CD14-positive monocyte (primary cell): ENCODE measurements at regions not wholly inside any gene's neighbourhood (a gene's known extent, or its start where the extent isn't known, plus 50 kb on each side); places are given as distances from the start of the nearest gene placed in this dataset.

Experiments used
- DNase-seq, 3 donors: peaks; one replicate each; pipeline ENCODE4 v3.0.0-alpha.2; 2011 to 2022
- H2AFZ ChIP-seq: 2 replicates; pipeline ENCODE4 v1.6.0; 2012; ENCODE audit warnings: mild to moderate bottlenecking, low read depth, low read length, inconsistent platforms; ENCODE audit not compliant: insufficient read depth, poor library complexity, severe bottlenecking
- H3K27ac ChIP-seq, 2 donors: 1 replicate in 1 of 2; 2 replicates in 1 of 2; pipeline ENCODE4 v1.5.1; 2012 to 2013; ENCODE audit warnings: low read length in 2 of 2, control low read depth in 1 of 2, inconsistent platforms in 1 of 2, low read depth in 1 of 2, mild to moderate bottlenecking in 1 of 2
- H3K27me3 ChIP-seq, 2 donors: one replicate each; pipeline versions ENCODE4 v1.6.0 to v1.6.1; 2011 to 2013; ENCODE audit warnings: low read length in 2 of 2; ENCODE audit not compliant: control insufficient read depth in 2 of 2, insufficient read depth in 2 of 2
- H3K36me3 ChIP-seq, 2 donors: replicated peaks in 1 of 2; 1 replicate in 1 of 2; 2 replicates in 1 of 2; pipeline versions ENCODE4 v1.5.1 to v1.6.1; 2012 to 2013; ENCODE audit warnings: low read length in 2 of 2, control low read depth in 1 of 2, inconsistent platforms in 1 of 2, mild to moderate bottlenecking in 1 of 2; ENCODE audit not compliant: insufficient read depth in 2 of 2, control insufficient read depth in 1 of 2
- H3K4me1 ChIP-seq, 2 donors: 1 replicate in 1 of 2; 2 replicates in 1 of 2; pipeline versions ENCODE4 v1.5.1 to v1.6.1; 2012 to 2013; ENCODE audit warnings: low read length in 2 of 2, control low read depth in 1 of 2, inconsistent platforms in 1 of 2, mild to moderate bottlenecking in 1 of 2, moderate library complexity in 1 of 2; ENCODE audit not compliant: insufficient read depth in 2 of 2, control insufficient read depth in 1 of 2
- H3K4me2 ChIP-seq: replicated peaks from 2 replicates; pipeline ENCODE3; 2012; ENCODE audit warnings: low read length, moderate library complexity, mild to moderate bottlenecking; ENCODE audit not compliant: poor library complexity, severe bottlenecking; ENCODE audit errors: extremely low read depth
- H3K4me3 ChIP-seq, 3 experiments: fragments of 200-600 bp in 1 of 3; sonication (generic) in 1 of 3; replicated peaks in 1 of 3; 1 replicate in 2 of 3; 2 replicates in 1 of 3; pipeline ENCODE4 v1.5.1; 2011 to 2013; ENCODE audit warnings: low read length in 3 of 3, mild to moderate bottlenecking in 3 of 3, control low read depth in 2 of 3, low read depth in 2 of 3, inconsistent platforms in 1 of 3, moderate library complexity in 1 of 3
- H3K79me2 ChIP-seq: 2 replicates; pipeline ENCODE4 v1.6.0; 2012; ENCODE audit warnings: mild to moderate bottlenecking, control low read depth, inconsistent platforms, low read length, moderate library complexity; ENCODE audit not compliant: insufficient read depth
- H3K9ac ChIP-seq: 2 replicates; pipeline ENCODE4 v1.6.0; 2017; ENCODE audit warnings: low read length, mild to moderate bottlenecking; ENCODE audit not compliant: insufficient read depth, poor library complexity, severe bottlenecking
- H3K9me3 ChIP-seq, 2 donors: replicated peaks in 1 of 2; 1 replicate in 1 of 2; 2 replicates in 1 of 2; pipeline versions ENCODE4 v1.5.1 to v1.6.1; 2012 to 2013; ENCODE audit warnings: low read length in 2 of 2, control low read depth in 1 of 2; ENCODE audit not compliant: control insufficient read depth in 1 of 2, insufficient read depth in 1 of 2
- H4K20me1 ChIP-seq: 2 replicates; pipeline ENCODE4 v1.6.0; 2012; ENCODE audit warnings: mild to moderate bottlenecking, low read length, control low read depth, moderate library complexity; ENCODE audit not compliant: insufficient read depth
- H3K27ac Mint-ChIP-seq, 7 donors: one replicate each; pipeline ENCODE4 v1.8.0; 2020; ENCODE audit warnings: mild to moderate bottlenecking in 7 of 7, mixed read lengths in 7 of 7, moderate library complexity in 6 of 7, inconsistent platforms in 2 of 7
- H3K27me3 Mint-ChIP-seq, 3 donors: one replicate each; pipeline ENCODE4 v1.8.0; 2021 to 2022; ENCODE audit warnings: low read depth in 3 of 3, mild to moderate bottlenecking in 3 of 3, mixed read lengths in 3 of 3, moderate library complexity in 3 of 3, inconsistent platforms in 1 of 3
- H3K36me3 Mint-ChIP-seq, 2 donors: one replicate each; pipeline ENCODE4 v1.8.0; 2020; ENCODE audit warnings: mixed read lengths in 2 of 2, inconsistent platforms in 1 of 2, mild to moderate bottlenecking in 1 of 2
- H3K4me1 Mint-ChIP-seq: one replicate; pipeline ENCODE4 v1.8.0; 2020; ENCODE audit warnings: mild to moderate bottlenecking, mixed read lengths
- H3K4me3 Mint-ChIP-seq, 2 donors: one replicate each; pipeline ENCODE4 v1.8.0; 2020; ENCODE audit warnings: mild to moderate bottlenecking in 2 of 2, mixed read lengths in 2 of 2, moderate library complexity in 1 of 2
- H3K9me3 Mint-ChIP-seq, 7 donors: one replicate each; pipeline ENCODE4 v1.8.0; 2020 to 2022; ENCODE audit warnings: mixed read lengths in 7 of 7, mild to moderate bottlenecking in 6 of 7, moderate library complexity in 6 of 7, inconsistent platforms in 2 of 7
- WGBS: methylation state at CpG from one replicate; pipeline ENCODE4 v1.1.5; 2013; ENCODE audit warnings: missing lambda C conversion rate; ENCODE audit not compliant: insufficient coverage; 5-methylcytosine and 5-hydroxymethylcytosine counted together
- intact Hi-C, 2 donors: fragments of 100-400 bp; cut with micrococcal nuclease; formaldehyde crosslinking; loops; one replicate each; pipeline versions ENCODE4 v1.15.0 to v1.15.1; 2023
- TF ChIP-seq, protein P1 (sequence below): fragments of 200-600 bp; IDR thresholded peaks from one replicate; pipeline ENCODE4 v1.8.0; 2022; ENCODE audit warnings: antibody characterized with exemption, mild to moderate bottlenecking

GRCh38 chr2:71943238-71944182 is 204.2 kb downstream of the CYP26B1 start:
- H3K9ac ChIP-seq, result no peak overlapping the region
- no peaks in the 10 kb centered on the region for H3K9me3 ChIP-seq
- H3K4me2 ChIP-seq, result no peak overlapping the region
- intact Hi-C loops, result no loop called here
- H2AFZ ChIP-seq, result no peak overlapping the region
- H3K27ac ChIP-seq, result no peak overlapping the region
- 83% methylated on average over 5 of the region's 17 CpGs for WGBS
- H3K4me1 ChIP-seq, result no peaks in the 10 kb centered on the region
- no peaks in the 10 kb centered on the region for H3K79me2 ChIP-seq
- H4K20me1 ChIP-seq, result no peaks in the 10 kb centered on the region
- no peaks in the 10 kb centered on the region for H3K27me3 ChIP-seq
- Mint-ChIP-seq H3K36me3 (no peaks in the 10 kb centered on the region), H3K27ac (no peak overlapping the region), H3K4me3 (no peak overlapping the region), H3K4me1 (no peaks in the 10 kb centered on the region), H3K9me3 (peaks cover 0 to 6% (median 2%) of the 10 kb centered on the region in 7 donors), H3K27me3 (peaks cover 5 to 10% (median 7%) of the 10 kb centered on the region in 3 donors)
- H3K4me3 ChIP-seq, result no peak overlapping the region
- peak in 1 of 3 donors; percentile 1 for DNase-seq
- H3K36me3 ChIP-seq, result no peaks in the 10 kb centered on the region
- TF ChIP-seq, protein P1, sequence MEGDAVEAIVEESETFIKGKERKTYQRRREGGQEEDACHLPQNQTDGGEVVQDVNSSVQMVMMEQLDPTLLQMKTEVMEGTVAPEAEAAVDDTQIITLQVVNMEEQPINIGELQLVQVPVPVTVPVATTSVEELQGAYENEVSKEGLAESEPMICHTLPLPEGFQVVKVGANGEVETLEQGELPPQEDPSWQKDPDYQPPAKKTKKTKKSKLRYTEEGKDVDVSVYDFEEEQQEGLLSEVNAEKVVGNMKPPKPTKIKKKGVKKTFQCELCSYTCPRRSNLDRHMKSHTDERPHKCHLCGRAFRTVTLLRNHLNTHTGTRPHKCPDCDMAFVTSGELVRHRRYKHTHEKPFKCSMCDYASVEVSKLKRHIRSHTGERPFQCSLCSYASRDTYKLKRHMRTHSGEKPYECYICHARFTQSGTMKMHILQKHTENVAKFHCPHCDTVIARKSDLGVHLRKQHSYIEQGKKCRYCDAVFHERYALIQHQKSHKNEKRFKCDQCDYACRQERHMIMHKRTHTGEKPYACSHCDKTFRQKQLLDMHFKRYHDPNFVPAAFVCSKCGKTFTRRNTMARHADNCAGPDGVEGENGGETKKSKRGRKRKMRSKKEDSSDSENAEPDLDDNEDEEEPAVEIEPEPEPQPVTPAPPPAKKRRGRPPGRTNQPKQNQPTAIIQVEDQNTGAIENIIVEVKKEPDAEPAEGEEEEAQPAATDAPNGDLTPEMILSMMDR, result no peak

- H3K4me1 Mint-ChIP-seq, result no peaks in the 10 kb centered on the region
- 87% methylated on average over 4 of the region's 11 CpGs for WGBS
- H3K27ac ChIP-seq, result no peak overlapping the region
- H3K9me3 Mint-ChIP-seq, result peaks cover 0 to 6% (median 2%) of the 10 kb centered on the region in 7 donors
- no peak overlapping the region for H3K4me2 ChIP-seq
- H3K36me3 Mint-ChIP-seq, result no peaks in the 10 kb centered on the region
- no peaks in the 10 kb centered on the region for H3K27me3 ChIP-seq
- H3K9ac ChIP-seq, result no peak overlapping the region
- H3K27me3 Mint-ChIP-seq, result peaks cover 4 to 6% (median 5%) of the 10 kb centered on the region in 3 donors
- no peak overlapping the region for H3K27ac Mint-ChIP-seq
- intact Hi-C loops, result no loop called here
- H3K4me3 ChIP-seq, result no peak overlapping the region
- H2AFZ ChIP-seq, result no peak overlapping the region
- TF ChIP-seq, protein P1, result no peak
- H3K36me3 ChIP-seq, result no peaks in the 10 kb centered on the region
- H3K9me3 ChIP-seq, result no peaks in the 10 kb centered on the region
- H3K79me2 ChIP-seq, result no peaks in the 10 kb centered on the region
- no peaks in the 10 kb centered on the region for H3K4me1 ChIP-seq
- H3K4me3 Mint-ChIP-seq, result peak overlapping the region in 1 of 2 donors; percentile 21
- peak in 1 of 3 donors; percentile 0 for DNase-seq
- H4K20me1 ChIP-seq, result no peaks in the 10 kb centered on the region
Measured at GRCh38 chr2:71941726-71942525, 205.7 kb downstream of the CYP26B1 start.
